Suppressor macrophage (primary cell): ENCODE measurements at regions not wholly inside any gene's neighbourhood (a gene's known extent, or its start where the extent isn't known, plus 50 kb on each side); places are given as distances from the start of the nearest gene placed in this dataset.
A peak's percentile ranks its signal among the peaks of the same experiment; 100 is the strongest.

Experiments
- DNase-seq, 4 experiments: peaks; one replicate each; pipeline ENCODE4 v3.0.0-alpha.2; 2020 to 2022

DNA sequence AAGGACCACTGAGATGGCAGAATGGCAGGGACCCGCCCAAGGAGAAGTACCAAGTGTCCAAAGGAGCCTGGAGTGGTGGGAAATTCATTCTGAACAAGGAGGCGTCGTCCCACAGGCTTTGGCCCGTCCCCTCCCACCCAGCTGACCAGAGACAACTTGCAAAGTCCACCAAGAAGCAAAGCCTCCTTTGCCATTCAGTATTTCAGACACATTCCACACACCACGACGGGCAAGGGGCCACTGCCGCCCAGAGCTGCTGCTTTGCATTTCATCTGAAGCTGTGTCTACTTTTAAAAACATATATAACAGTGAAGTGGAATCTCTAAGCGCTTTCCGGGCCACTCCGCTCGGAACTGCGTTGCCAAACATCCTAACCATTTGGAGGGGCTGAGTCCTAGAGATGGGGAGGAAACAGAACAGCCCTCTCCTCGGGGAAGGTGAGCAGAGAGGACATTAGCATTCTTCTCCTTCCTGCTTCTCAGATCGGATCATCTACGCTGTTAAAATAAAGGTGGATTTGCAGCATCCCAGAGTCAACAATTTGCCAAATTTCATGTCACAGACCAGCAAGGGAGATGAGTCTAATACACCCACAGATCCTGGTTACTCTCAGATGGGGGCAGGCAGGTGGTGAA is 89.0 kb upstream of the ZNF507 start:
- DNase-seq, result no peak

DNA sequence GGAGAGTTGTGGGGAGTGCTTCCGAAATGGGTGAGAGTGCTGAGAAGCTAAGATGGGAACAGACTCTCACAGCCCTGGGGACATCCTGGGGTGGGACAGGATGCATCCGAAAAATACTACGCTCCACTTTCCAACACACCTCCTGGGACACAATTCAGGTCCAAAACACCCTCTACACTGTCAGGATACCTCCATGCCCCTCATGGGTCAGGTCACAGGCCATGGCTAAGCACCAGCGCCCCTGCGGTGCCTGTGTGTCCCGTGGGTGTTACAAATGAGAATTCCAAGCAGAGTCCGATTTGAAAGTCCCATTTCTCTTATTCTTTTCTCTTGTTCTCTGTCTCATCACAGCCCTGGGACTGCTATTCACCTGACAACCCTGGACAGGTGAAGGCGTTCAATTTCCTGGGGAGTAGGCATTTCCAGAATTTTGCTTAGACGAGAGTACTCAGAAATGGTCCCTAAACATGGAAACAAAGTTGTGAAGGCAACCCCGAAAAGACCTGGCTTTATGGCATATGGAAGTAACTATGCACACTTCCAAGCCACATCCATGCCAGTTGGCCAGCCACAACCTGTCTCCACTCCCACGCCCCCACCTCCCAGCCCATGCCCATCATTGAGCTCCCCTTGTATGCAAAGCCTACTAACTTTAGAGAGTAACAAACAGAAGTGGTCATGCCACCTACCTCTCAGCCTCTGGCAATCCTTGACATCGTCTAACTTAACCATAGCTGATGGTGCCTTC is 87.9 kb upstream of the ZNF507 start:
- DNase-seq, result no peak

DNA sequence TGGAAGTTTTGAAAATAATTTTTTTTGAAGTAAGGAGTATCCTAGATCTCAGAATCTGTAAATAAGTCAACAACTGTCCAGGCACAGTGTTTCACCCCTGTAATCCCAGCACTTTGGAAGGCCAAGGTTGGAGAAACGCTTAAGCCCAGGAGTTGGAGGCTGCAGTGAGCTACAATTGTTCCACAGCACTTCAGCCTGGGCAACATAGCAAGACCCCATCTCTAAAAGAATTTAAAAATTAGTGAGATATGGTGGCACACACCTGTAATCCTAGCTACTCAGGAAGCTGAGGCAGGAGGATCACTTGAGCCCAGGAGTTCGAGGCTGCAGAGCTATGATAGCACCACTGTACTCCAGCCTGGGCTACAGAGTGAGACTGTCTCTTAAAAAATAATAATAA is 87.2 kb upstream of the ZNF507 start:
- no peak for DNase-seq

DNA sequence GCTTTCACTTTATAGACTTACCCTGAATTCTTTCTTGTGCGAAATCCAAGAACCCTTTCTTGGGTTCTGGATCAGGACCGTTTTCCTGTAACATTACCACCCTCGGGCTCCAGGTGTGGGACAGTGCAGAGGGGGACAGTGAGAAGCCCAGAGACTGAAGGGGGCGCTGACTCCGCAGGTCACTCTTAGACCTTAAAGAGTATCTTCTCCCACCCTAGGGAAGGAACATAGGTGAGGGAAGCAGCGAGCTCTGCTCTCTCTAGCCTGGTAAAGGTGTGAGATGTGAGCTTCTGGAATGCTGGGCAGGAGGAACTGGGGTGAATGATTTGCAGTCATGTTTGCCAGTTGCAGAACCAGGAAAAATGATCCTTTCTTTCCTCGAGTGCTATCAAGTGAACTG is 80.8 kb upstream of the ZNF507 start:
- DNase-seq, result no peak

DNA sequence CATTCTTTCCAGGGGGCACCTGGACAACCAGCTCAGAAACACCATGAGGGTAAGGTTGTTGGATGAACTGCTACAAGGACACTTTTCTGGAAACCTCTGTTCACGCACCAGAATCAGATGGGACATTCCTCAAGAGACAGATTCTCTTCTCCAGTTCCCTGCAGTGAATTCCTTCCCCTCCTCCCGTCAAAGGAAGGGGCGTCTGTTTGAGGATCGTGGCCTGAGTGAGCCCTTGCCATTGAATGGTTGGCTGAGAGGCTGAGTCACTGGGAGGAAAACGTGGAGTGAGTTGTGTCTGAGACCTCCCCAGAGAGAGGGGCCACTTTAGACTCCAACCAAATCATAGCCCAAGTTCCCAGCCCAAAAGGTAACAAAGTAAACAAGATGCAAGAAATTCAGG is 79.4 kb upstream of the ZNF507 start:
- DNase-seq, result no peak

DNA sequence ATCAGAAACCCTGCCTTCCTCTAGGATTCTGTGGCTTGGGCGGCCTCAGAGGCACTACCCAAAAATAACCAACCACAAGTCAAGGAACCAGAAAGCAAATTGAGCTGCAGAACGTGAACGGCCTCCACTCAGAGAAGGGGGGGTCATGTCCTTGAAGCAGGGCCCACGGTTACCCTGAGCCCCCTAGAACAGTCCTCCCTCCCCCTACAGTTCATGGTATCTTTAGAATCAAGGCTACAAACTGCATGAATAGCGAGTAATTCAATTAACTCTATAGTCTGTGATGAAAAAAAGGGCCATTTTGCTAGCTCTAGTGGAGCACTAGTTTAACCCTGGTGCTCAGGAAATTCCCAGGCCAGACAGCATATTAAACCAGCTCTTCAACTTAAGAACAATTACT is 79.0 kb upstream of the ZNF507 start:
- DNase-seq, result no peak

DNA sequence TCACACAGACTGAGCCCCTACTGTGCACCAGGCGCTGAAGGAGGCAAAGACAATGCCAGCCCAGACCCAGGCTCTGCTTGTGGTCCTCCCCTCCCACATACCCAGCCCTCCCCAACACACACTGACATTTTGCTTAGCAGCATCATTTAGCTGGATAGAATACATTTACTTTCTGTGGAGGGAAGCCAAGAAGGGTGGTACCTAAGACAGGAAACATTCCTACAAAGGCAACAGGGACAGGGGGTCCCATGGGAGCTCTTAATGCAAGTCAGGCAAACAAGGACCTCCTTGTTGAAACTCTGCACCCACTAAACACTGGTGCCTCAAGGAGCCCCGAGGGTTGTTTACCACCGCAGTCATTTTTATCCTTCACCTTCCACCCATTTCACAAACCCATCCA is 77.0 kb upstream of the ZNF507 start:
- DNase-seq, result no peak

DNA sequence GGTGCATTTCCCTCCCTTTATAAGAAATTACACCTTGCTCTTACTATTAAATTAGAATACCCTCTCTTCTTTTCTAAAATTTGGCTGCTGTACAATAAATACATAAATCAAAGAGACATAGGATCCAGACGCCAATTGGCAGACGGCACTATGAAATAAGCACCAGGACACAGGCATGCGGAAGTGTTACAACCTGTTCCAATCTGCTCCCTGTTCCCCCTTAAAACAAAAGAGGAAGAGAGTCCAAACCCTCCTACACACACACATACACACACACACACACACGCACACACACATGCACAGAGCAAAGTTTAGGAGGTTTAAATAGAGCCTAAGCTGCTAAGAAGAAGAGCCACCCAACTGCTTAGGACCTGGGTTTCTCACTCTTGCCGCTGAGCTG is 75.6 kb upstream of the ZNF507 start:
- peak; percentile 6 to 29 (median 11) for DNase-seq

DNA sequence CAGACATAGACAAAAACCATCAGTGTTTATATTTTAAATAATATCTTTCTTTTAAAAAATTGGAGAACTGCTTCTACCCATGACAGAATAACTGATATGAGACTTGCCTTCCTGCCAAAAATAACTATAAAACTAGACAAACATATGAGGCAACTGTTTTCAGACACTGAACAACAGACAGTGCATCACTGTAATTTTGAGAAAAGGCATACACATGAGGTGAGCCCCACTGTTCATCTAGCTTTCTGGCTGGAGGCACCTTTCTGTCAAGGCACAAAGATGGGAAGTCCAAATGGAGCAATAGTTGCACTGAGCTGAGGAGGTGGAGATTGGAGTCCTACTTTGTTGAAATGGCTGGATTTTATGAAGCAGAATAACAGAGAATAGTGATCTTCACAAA is 71.9 kb upstream of the ZNF507 start:
- DNase-seq, result no peak

DNA sequence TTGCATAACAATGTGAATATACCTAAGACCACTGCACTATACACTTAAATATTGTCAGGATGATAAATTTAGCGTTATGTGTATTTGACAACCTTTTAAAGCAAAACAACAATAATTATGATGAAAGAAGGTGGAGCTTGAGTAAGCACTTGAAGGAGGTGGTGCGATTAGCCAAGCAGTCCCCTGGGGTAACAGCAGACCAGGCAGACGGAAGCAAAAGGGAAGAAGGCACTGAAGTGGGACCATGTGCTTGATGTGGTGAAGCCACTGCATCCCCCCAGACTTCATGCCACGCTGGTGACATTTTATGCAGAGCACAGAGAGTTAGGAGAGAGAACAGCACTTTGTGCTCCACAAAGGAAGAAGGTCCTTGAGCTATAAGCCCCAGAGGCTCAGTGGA is 58.3 kb upstream of the ZNF507 start:
- no peak for DNase-seq

DNA sequence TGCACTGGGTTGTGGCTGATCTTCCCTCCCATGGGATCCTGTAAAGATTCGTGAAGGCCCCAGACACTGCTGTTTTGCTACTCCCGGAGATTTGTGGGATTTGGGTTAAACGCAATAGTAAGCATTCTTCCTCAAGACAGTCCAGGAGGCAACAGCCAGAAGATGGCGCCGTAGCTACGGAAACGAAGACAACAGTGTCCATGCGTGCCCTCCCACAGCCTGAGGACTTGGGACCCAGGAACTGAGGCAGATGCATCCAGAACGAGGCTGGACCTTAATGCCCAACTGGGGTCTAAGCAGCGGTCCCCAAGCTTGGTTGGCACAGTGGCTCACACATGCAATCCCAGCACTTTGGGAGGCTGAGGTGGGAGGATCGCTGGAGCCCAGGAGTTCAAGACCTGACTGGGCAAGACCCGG is 57.6 kb upstream of the ZNF507 start:
- peak; percentile 14 to 52 (median 35) for DNase-seq

DNA sequence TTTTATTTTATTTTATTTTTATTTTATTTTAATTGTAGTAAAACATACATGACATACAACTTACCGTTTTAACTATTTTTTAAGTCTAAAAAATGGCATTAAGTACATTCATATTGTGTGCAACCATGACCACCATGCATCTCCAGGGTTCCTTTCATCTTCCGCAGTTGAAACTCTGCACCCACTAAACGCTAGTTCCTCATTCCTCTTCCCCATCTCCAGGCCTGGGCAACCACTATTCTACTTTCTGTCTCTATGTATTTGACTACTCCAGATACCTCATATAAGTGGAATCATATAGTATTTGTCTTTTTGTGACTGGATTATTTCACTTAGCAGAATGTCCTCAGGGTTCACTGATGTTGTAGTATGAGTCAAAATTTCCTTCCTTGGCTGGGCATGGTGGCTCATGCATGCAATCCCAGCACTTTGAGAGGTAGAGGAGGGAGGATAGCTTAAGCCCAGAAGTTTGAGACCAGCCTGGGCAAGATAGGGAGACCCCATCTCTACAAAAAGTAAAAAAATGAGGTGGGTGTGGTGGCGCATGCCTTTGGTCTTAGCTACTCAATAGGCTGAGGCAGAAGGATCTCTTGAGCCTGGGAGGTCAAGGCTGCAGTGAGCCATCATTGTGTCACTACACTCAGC is 55.7 kb upstream of the ZNF507 start:
- DNase-seq, result peak; percentile 34 to 70 (median 58)

DNA sequence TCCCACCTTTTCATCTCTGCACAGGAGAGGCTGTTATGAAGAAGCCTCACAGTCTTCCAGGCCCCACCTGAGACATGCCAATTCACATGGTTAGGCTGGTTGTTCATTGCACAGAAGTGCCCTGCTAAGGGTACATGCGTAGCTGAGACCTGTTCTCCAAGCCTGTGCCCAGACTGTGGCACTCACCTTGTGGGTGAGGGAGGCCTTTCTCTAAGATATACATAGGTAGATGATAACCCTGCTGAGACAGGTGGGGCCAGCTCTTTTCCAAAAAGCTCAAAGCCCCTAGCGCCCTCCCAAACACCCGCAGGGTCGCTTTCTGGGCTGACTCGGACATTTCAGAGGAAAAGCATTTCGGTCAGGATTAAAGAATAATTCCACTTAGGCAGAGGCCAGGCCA is 53.5 kb upstream of the ZNF507 start:
- DNase-seq, result no peak

DNA sequence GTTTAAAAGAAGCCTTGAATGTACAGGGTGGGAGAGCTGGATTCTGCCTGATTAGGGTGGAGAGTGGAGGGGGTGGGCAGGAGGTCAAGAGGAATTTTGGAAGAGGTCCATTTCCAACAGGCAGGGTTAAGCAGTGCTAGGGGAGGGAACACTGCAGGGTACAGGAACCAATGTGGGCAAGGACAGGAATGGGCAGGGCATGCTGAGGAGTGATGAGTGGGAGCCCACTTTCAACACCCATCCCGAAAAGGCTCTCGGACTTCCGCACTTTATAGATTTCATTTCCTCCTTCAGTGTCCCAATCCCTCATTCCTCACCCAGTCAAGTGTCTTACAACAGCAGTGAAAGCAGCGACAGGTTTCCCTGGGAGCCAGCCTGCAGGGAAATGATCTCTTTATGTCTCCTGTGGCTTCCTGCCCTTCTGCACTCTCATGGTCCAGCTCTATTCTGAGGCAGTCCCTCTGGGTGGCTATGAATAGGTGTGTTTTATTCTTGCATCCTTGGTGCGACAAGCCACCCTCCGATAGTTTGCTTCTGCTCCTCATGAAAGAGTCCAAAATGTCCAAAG is 50.5 kb upstream of the ZNF507 start:
- DNase-seq, result no peak
